HG02970 (cell line): ENCODE measurements at regions not wholly inside any gene's neighbourhood (a gene's known extent, or its start where the extent isn't known, plus 50 kb on each side); places are given as distances from the start of the nearest gene placed in this dataset.

Source experiments
- ATAC-seq: cut with Tn5 transposase; IDR thresholded peaks from one replicate; pipeline ENCODE4 v1.9.1; 2021; ENCODE audit warnings: mild to moderate bottlenecking, moderate library complexity, moderate number of reproducible peaks; ENCODE audit not compliant: unreplicated experiment, low FRiP score

DNA sequence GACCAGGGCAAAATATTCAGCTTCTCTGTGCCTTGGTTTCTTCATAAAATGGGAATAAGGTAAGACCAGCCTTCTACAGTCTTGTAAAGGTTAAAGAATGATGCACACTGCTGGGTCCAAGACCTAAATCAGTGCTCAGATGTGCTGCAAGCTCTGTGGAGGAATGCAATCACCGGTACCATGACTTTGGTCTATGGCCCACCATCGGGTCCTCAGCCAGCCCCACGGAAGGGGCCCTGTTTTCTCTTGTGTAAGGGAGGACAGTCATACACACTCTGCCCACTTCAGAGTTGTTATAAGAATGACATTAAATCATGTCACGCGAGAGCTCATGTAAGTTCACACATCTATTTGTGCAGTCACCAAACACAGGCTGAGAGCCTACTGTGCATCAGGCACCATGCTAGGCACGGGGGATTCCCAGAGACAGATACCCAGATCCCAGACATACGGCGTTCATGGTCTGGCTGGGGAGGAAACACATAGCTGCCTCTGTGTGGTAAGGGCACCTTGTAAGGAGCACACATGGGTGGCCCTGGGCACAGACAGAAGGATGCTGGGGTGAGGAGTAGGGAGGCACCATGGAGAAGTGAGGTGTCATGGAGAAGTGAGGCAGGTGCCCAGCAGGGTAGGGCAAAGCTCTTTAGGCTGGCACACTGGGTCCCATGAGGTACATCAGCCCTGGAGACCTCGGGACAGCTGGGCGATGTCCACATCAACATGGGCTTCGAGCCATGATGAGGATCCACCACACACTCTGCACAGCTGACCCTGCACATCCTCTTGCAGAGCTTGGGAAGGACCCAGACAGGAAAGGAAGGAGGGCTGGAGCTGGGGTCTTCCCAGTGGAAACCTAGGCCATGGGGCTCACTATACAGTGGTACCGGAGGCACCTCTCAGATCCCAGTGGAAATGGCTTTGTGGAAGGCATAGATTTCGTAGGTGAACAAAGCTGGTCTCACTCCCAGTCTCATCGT, 190.4 kb upstream of the DIO3 start:
- ATAC-seq, result no peak

DNA sequence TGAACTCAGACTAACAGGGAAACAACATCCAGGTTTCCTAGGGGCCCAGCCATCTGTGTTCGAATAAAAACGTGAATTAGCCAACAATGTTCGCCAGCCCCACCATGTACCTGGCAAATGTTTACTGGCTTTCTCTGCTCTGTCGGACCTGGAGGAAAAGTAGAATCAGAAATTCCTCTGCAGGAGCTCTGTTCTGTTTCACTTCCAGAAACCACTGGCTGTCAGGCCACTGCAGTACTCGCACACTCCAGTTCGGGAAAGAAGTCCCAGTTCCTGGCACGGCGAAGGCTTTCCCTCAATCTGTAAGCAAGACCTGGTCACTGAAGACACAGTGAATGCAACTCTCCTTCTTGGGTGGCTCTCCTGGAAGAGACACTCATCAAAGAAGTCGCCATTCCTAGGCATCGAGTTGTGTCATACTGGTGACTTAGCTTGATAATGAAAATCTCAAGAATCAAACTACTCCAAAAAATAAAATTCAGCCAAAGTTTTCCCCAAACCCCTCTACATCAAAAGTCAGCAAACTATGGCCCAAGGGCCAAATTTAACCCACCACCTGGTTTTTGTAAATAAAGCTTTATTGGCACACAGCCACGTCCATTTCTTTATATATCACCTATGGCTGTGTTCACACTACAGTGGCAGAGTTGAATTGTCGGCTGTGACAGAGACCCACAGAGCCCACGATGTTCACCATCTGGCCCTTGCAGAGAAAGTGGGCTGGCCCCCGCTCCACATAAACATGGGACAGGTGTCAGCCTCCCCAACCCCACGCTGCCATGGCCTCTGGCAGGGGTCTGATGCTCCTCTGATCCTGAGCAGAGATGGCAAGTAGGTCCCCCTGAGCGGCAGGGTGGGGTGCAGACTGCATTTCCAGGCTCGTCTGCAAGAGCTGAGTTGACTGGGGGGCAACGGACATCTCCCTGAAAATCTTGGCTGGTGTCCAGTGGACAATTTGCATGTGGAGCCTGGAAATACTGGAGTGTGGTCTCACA, 189.2 kb upstream of the DIO3 start:
- no peak for ATAC-seq

DNA sequence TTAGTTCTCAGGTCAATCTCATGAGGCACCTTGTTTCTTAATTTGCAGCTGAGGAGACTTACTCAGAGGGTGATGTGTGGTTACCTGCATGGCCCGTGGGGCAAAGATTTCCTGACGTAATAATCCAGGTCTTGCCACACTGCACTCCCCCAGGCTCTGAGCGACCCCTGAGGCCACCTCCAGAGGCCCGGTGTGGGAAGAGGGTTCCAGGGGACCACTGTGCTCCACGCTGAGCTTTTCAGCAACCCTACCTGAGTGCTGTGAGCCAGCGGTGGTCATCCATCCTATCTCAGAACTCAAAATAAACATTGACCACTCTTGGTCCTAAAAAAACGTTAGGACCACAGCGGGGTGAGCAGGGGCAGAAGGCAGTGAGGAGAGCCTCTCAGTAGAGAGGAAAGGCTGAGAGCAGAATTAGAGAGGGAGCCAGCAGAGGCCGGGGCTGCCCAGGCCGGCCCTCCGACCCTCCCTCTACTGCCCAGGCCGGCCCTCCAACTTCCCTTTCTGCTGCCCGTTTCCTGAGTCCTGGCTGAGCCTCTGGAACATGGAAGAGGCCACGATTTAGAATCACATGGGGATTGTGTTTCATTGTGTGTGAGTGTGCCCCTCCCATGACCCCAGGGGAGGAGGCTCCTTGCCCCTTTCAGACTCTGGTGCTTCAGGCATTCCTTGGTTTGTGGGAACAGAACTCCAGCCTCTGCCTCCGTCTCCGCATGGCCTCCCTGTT, 188.2 kb upstream of the DIO3 start:
- no peak for ATAC-seq

DNA sequence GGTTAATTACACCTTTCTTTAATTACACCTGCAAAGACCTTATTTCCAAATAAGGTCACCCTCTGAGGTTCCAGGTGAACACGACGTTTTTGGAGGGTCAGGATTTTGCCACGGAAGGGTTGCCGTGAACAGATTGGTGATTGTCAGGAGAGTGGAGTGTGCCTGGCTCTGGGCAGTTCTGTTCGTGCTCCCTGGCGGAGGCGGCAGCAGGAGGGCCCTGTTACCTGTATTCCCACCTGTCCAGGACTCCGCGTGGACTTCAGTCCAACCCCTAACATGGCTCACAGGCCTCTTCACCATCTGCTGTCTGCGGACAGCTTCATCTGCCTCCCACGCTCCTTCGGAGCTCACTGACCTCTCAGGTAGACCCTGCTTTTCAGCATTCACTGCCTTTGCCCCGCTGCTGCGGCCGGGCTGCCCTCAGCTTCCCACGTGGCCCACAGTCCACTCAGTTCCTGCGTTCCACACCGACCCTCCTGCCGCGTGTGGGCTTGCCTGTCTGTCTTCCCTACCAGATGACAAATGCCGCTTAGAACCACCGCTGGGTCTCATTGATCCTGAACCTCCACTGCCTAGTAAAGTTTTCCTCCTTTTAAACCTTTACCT, 187.5 kb upstream of the DIO3 start:
- ATAC-seq, result no peak

DNA sequence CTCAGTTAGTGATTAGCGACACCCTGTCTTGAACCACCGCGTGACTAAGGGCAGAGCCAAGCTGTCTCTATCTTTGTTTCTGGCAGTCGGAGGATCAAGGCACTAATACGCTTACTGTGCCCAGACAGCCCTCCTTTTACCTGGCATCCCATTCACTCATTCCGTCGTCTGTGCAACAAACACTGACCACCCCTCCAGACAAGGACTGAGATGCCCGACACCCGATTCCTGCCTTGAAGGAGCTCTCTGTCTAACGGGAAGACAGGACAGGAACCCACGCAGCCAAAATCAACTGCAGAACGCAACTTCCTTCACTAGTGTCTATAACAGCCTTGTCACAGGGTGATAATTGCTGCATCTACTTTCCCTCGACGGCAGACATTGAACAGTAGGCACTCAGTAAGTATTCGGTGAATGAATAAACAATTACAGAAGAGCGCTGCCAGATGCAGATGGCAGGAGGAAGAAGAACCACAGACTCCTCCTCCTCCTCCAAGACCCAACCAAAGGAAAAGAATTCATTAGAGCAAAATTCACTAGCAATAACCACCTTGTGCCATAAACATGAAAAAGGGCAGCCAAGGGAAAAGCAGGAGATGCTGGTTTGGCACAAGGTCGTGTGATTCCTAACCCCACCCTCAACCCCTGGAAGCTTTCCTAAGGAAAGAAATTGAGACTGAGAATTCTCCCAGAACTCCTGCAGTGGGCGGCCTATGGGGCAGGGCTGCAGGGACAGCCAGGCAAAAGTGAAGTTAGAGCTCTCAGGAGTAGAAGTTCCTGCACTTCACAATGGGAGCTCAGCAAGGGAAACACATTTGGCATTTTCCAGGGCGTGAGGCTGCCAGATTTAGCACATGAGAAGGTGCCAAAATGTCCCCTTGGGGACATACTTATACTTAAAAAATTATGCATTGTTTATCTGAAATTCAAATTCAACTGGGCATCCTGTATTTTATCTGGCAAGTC, 186.6 kb upstream of the DIO3 start:
- no peak for ATAC-seq

DNA sequence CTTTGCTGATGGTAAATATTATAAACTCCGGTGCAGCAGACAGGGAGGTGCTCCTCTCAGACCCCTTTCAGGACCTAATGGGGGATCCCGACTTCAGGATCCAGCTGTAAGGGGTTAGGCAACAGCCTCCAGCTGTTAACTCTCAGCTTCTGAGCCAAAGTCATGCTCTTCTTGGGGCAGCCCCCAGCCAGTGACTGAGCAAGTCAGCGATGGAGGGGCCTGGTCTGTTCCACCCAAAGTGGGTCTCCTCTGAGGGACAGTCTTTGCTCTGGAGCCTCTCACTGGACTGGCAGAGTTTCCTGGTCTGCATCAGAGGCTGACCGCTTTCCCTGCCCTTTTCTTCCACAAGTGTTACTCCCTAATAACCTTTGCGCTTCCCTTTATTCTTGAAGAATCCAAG, 184.2 kb upstream of the DIO3 start:
- ATAC-seq, result no peak

DNA sequence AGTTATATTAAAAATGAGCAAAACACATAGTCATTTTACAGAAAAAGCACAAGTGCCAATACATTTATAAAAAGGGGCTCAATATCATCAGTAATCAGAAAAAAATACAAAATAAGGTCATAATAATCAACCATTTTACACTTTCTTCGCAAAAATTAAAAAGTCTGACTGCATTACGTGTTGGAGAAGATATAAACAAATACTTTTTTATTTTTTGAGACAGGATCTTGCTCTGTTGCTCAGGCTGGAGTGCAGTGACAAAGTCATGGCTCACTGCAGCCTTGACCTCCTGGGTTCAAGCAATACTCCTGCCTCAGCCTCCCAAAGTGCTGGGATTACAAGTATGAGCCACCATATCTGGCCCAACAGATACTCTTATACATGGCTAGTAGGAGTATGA, 181.5 kb upstream of the DIO3 start:
- no peak for ATAC-seq

DNA sequence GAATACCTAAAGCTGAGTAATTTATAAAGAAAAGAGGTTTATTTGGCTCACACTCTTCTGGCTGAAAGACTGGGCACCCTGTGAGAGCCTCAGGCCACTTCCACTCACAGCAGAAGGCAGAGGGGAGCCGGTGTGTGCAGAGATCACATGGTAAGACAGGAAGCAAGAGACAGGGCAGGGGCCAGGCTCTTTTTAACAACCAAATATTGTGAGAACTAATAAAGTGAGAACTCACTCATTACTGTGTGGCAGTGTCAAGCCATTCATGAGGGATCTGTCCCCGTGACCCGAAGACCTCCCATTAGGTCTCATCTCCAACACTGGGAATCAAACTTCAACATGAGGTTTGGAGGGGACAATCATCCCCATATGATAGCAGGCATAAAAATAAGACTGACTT, 180.8 kb upstream of the DIO3 start:
- no peak for ATAC-seq

DNA sequence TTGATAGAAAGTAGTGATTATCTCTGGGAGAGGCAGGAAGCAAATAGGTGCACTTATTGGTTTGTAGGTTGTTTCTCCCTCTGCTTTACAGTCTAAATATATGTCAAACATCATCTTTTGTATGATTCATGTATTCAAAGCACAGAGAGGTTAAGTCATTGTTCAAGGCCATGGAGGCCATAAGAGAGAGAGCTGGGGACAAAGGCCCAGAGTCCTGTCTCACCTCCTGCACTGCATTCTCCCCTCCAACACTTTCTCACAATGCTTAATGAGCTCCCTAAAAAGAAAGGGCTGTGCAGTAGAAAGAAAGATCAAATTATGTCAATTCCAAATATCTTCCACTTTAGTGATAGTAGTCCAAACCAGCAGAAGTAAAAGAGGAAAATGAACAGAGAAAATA, 180.4 kb upstream of the DIO3 start:
- no peak for ATAC-seq

DNA sequence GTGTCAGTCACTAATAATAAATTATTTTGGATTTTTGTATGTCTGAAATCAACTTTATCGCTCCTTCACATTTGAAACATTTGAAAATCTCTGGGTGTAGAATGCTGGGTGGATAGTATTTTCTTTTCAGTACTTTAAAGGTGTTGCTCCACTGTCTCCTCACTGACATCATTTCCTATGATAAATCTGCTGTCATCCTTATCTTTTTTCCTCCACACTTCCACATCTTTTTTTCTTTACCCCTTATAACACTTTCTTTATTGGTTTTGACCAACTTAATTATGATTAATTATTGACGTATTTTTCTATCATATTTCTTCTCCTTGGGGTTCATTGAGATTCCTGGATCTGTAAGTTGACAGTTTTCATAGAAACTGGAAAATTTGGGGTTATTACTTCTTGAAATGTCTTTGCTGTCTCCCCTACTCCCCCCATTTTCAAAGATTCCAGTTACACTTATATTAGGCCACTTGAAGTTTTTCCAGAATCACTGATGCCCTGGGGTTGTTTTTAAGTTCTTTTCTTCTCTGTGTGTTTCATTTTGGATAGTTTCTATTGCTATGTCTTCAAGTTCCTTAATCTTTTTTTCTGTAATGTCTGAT, 177.5 kb upstream of the DIO3 start:
- ATAC-seq, result no peak

DNA sequence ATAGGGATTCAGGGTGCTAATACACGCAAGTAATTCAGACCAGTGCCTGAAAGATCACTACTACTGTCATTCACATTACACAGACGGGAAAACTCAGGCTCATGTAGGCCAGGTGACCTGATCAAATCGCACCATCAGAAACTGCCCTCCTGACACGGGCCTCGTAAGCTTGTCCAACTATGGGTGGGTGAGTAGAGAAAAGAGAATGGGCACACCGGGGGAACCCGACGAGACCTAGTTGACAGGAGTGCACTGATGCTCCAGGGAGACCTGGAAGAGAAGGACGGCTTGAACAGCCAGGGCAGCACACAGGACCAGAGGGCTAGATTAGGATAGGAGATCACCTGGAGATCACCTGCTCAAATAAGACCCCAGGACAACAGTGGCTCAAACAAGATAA, 166.9 kb upstream of the DIO3 start:
- ATAC-seq, result no peak

DNA sequence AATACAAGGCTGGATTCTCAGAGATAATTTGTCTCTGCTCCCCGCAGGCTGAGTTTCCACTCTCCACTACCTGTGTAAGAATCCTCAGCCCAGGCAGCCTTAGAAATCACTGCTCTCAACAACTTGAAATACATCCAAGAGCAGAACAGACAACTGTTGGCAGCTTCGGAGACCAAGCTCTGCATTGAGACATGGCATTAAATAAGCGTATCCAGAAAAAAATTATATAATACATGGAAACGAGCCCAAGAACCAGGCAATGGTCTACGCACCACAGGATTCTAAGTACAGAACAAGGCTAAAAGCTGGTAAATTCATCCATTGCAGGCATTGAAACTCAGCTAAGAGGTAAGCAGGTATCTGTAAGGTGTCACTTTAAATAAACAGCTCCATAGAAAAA, 165.5 kb upstream of the DIO3 start:
- no peak for ATAC-seq

DNA sequence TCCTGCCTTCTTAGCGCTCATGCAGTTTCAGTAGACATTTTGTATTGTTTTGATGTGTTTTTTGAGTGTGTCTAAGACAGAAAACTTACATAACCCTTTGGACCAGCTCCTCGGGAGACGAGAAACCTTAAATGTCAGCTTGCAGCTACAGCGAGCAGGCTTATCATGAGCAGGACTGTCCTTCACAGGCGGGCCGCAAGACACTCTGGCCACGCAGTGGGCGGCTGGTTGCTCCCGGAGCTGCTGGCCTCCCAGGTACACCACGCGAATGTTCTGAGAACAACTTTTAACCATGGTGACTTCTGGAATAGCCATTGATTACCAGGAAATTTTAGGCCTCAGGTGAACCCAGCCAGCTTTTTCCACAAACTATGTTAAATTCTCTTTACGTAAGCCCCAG, 164.1 kb upstream of the DIO3 start:
- no peak for ATAC-seq

DNA sequence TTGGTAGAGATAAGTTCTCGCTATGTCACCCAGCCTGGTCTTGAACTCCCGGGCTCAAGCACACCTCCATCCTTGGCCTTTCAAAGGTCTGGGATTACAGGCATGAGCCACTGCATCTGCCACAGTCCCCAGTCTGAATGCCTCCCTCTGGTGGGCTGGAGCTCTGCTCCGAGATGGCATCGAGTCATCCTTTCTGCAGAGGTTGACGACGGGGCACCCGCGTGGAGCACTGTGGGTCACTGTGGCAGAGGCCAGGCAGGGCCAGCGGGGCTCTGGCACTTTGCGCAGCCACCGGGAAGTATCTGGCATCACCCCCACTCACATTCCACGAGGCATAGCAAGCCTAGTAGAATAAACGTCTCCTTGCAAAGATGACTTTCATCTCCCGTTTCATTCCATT, 163.3 kb upstream of the DIO3 start:
- no peak for ATAC-seq

DNA sequence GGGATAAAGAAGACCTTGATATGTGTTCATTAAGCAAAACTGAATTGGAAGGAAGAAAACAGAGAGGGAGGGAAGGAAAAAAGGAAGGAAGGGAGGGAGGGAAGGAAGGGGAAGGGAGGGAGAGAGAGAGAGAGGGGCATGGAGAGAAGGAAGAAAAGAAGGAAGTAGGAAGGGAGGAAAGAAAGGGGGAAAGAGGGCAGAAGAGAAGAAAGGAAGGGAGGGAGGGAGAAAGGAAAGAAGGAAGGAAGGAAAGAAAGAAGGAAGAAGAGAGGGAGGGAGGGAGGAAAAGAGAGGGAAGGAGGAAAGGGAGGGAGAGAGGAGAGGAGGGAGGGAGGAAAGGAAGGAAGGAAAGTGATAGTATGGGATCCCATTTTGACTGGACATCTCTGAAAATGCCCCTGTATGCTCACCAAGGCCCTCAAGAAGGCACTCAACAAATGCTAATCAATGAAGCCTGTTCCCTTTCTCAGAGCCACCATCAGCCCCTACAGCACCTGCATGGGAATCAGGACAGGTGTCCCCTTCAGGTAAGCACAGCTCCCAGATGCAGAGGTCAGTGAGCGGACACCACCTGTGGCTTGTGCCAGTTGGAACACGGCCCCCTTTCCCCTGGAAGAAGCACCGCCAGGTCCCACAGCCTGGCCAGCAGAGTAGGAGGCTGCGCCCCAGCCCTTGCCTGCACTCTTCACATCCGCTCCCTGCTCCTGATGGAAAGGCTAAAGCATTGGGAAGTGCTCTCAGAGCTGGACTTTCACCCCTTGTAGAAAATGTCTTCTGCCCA, 161.4 kb upstream of the DIO3 start:
- no peak for ATAC-seq

DNA sequence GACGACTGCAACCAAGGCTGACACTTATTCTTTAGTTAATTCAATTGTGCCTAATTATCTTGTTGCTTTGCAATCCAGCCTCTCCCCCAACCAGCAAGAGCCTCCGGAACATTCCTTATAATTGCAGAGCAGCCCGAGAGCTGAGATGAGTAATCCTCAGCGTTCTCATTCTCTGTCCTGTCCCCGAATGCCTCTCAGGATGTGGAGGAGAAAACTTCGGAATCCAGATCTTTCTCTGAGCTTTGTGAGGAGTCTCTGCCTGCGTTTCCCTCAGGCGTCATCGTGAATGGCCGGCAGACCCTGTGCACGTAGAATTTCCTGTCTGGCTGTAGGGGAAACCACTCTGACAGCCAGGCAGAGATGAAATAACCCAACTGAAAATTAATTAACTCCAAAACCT, 160.5 kb upstream of the DIO3 start:
- ATAC-seq, result no peak

DNA sequence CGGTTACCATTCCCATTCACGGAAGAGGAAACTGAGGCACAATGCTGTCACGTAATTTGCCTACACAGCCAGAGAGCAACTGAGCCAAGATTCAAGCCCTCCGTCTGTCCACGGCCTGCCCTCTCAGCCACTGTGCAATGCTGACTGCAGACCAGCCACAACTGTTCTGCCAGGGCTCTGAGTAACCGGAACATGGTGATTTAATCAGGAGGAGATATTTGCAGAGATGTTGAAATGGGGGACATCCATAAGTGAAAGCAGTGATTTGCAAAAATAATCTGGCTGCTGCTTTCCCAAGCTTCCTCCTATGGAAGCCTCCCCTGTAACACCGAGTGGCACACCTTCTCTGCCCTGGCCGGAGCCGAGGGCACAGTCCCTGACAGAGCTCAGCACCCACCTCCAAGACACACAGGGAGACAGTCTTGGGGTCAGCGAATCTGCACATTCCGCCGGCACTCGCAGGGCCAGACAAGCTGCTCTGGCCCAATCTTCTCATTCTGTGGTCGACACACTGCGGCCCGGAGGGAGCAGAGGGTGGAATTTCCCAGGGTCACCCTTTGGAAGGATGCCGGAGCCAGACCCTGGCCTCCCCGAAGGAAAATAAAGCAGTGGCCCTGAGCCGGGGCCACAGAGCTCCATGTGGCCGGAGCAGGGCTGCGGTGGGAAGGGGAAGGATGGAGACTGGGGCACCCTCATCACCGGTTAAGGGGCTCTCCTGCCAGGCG, 158.2 kb upstream of the DIO3 start:
- ATAC-seq, result no peak
